Neural progenitor cell (in vitro differentiated cells): ENCODE measurements at regions not wholly inside any gene's neighbourhood (a gene's known extent, or its start where the extent isn't known, plus 50 kb on each side); places are given as distances from the start of the nearest gene placed in this dataset.

ENCODE experiments used
- DNase-seq: peaks from one replicate; pipeline ENCODE4 v3.0.0-alpha.2; 2016; ENCODE audit warnings: low spot score
- H2AFZ ChIP-seq: fragments of 200-600 bp; sonication (generic); replicated peaks from 2 replicates; pipeline ENCODE4 v1.6.1; 2016; ENCODE audit warnings: antibody characterized with exemption
- H3F3A ChIP-seq: fragments of 200-600 bp; sonication (generic); 2 replicates; pipeline ENCODE4 v1.6.1; 2016; ENCODE audit warnings: antibody characterized with exemption, low read depth
- H3K27ac ChIP-seq: fragments of 200-600 bp; sonication (generic); 2 replicates; pipeline ENCODE4 v1.5.1; 2016; ENCODE audit warnings: mild to moderate bottlenecking
- H3K27me3 ChIP-seq: fragments of 200-600 bp; sonication (generic); 2 replicates; pipeline ENCODE4 v1.6.1; 2016; ENCODE audit warnings: mild to moderate bottlenecking, moderate library complexity
- H3K36me3 ChIP-seq: fragments of 200-600 bp; sonication (generic); 2 replicates; pipeline ENCODE4 v1.5.1; 2016
- H3K4me1 ChIP-seq: fragments of 200-600 bp; sonication (generic); 2 replicates; pipeline ENCODE4 v1.6.1; 2016; ENCODE audit warnings: mixed run types
- H3K4me2 ChIP-seq: fragments of 200-600 bp; sonication (generic); 2 replicates; pipeline ENCODE4 v1.6.1; 2016
- H3K4me3 ChIP-seq: fragments of 200-600 bp; sonication (generic); 2 replicates; pipeline ENCODE4 v1.5.1; 2016
- H3K79me2 ChIP-seq: fragments of 200-600 bp; sonication (generic); 2 replicates; pipeline ENCODE4 v1.6.1; 2016; ENCODE audit warnings: low read depth
- H3K9ac ChIP-seq: fragments of 200-600 bp; sonication (generic); 2 replicates; pipeline ENCODE4 v1.6.1; 2016
- H3K9me3 ChIP-seq: fragments of 200-600 bp; sonication (generic); 2 replicates; pipeline ENCODE4 v1.5.1; 2016; ENCODE audit warnings: low read depth
- H4K20me1 ChIP-seq: fragments of 200-600 bp; sonication (generic); 2 replicates; pipeline ENCODE4 v1.6.1; 2016; ENCODE audit warnings: low read depth
- H3K27ac Mint-ChIP-seq: 3 replicates; pipeline ENCODE4 v1.8.0; 2021; ENCODE audit warnings: mixed read lengths
- H3K27me3 Mint-ChIP-seq: 2 replicates; pipeline ENCODE4 v1.8.0; 2022; ENCODE audit warnings: low read depth, mild to moderate bottlenecking, inconsistent platforms, moderate library complexity, mixed read lengths; ENCODE audit not compliant: insufficient read depth
- H3K36me3 Mint-ChIP-seq: 3 replicates; pipeline ENCODE4 v1.8.0; 2021; ENCODE audit warnings: mixed read lengths
- H3K4me1 Mint-ChIP-seq: 3 replicates; pipeline ENCODE4 v1.8.0; 2021; ENCODE audit warnings: mixed read lengths
- H3K4me3 Mint-ChIP-seq: 3 replicates; pipeline ENCODE4 v1.8.0; 2021; ENCODE audit warnings: mild to moderate bottlenecking, moderate library complexity, mixed read lengths
- H3K9me3 Mint-ChIP-seq: 3 replicates; pipeline ENCODE4 v1.8.0; 2020; ENCODE audit warnings: mixed read lengths
- EZH2 ChIP-seq: fragments of 200-600 bp; sonication (generic); IDR thresholded peaks from 2 replicates; pipeline ENCODE4 v1.6.1; 2017; ENCODE audit warnings: antibody characterized with exemption, mild to moderate bottlenecking, moderate library complexity
- EZH2phosphoT487 ChIP-seq: fragments of 200-600 bp; sonication (generic); IDR thresholded peaks from 2 replicates; pipeline ENCODE4 v1.6.1; 2017; ENCODE audit warnings: antibody characterized with exemption
- TF ChIP-seq, protein P1 (sequence below): fragments of 200-600 bp; sonication (generic); IDR thresholded peaks from 2 replicates; pipeline ENCODE4 v1.5.1; 2017; ENCODE audit warnings: antibody characterized with exemption, mild to moderate bottlenecking

- H3K27ac ChIP-seq, result no peak overlapping the region
- no peaks in the 10 kb centered on the region for H3K79me2 ChIP-seq
- peak overlapping the region; percentile 8 for H2AFZ ChIP-seq
- H4K20me1 ChIP-seq, result no peaks in the 10 kb centered on the region
- Mint-ChIP-seq H3K27me3 (no peaks in the 10 kb centered on the region), H3K4me1 (no peaks in the 10 kb centered on the region), H3K36me3 (no peaks in the 10 kb centered on the region), H3K9me3 (no peaks in the 10 kb centered on the region), H3K27ac (no peak overlapping the region), H3K4me3 (no peak overlapping the region)
- H3K4me1 ChIP-seq, result no peaks in the 10 kb centered on the region
- H3F3A ChIP-seq, result no peaks in the 10 kb centered on the region
- no peaks in the 10 kb centered on the region for H3K36me3 ChIP-seq
- H3K4me2 ChIP-seq, result no peak overlapping the region
- TF ChIP-seq, protein P1, sequence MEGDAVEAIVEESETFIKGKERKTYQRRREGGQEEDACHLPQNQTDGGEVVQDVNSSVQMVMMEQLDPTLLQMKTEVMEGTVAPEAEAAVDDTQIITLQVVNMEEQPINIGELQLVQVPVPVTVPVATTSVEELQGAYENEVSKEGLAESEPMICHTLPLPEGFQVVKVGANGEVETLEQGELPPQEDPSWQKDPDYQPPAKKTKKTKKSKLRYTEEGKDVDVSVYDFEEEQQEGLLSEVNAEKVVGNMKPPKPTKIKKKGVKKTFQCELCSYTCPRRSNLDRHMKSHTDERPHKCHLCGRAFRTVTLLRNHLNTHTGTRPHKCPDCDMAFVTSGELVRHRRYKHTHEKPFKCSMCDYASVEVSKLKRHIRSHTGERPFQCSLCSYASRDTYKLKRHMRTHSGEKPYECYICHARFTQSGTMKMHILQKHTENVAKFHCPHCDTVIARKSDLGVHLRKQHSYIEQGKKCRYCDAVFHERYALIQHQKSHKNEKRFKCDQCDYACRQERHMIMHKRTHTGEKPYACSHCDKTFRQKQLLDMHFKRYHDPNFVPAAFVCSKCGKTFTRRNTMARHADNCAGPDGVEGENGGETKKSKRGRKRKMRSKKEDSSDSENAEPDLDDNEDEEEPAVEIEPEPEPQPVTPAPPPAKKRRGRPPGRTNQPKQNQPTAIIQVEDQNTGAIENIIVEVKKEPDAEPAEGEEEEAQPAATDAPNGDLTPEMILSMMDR, result no peak
- no peak for DNase-seq
- H3K4me3 ChIP-seq, result no peak overlapping the region
- H3K9ac ChIP-seq, result no peak overlapping the region
- H3K27me3 ChIP-seq, result no peaks in the 10 kb centered on the region
- no peaks in the 10 kb centered on the region for H3K9me3 ChIP-seq
These were observed 443.4 kb upstream of the NCAM2 start for GRCh38 chr21:20554785-20555184.

GRCh38 chr21:20570824-20571232 is 427.4 kb upstream of the NCAM2 start:
- Mint-ChIP-seq H3K4me1 (no peaks in the 10 kb centered on the region), H3K27me3 (no peaks in the 10 kb centered on the region), H3K27ac (no peak overlapping the region), H3K4me3 (no peak overlapping the region), H3K9me3 (no peaks in the 10 kb centered on the region), H3K36me3 (no peaks in the 10 kb centered on the region)
- Histone ChIP-seq H2AFZ (no peak overlapping the region), H3K4me3 (no peak overlapping the region), H3K9ac (no peak overlapping the region), H3K36me3 (no peaks in the 10 kb centered on the region), H3K4me2 (no peak overlapping the region), H3K9me3 (no peaks in the 10 kb centered on the region), H3K27ac (no peak overlapping the region), H3F3A (no peaks in the 10 kb centered on the region), H3K27me3 (no peaks in the 10 kb centered on the region), H3K4me1 (no peaks in the 10 kb centered on the region), H3K79me2 (no peaks in the 10 kb centered on the region), H4K20me1 (no peaks in the 10 kb centered on the region)
- TF ChIP-seq EZH2phosphoT487, result no peak
- TF ChIP-seq, protein P1, result peak; percentile 53
- DNase-seq, result peak; percentile 78

- Histone ChIP-seq H3K27me3 (no peaks in the 10 kb centered on the region), H2AFZ (no peak overlapping the region), H3K36me3 (no peaks in the 10 kb centered on the region), H3K9ac (no peak overlapping the region), H3K27ac (no peak overlapping the region), H3K4me1 (no peaks in the 10 kb centered on the region), H3F3A (no peaks in the 10 kb centered on the region), H3K79me2 (no peaks in the 10 kb centered on the region), H3K4me2 (no peak overlapping the region), H3K4me3 (no peak overlapping the region), H4K20me1 (no peaks in the 10 kb centered on the region), H3K9me3 (no peaks in the 10 kb centered on the region)
- no peaks in the 10 kb centered on the region for H3K36me3 Mint-ChIP-seq
- H3K4me1 Mint-ChIP-seq, result no peaks in the 10 kb centered on the region
- no peak for DNase-seq
- no peaks in the 10 kb centered on the region for H3K27me3 Mint-ChIP-seq
- H3K4me3 Mint-ChIP-seq, result no peak overlapping the region
- no peak overlapping the region for H3K27ac Mint-ChIP-seq
- H3K9me3 Mint-ChIP-seq, result no peaks in the 10 kb centered on the region
- no peak for TF ChIP-seq EZH2phosphoT487
- TF ChIP-seq, protein P1, result no peak
- TF ChIP-seq EZH2, result no peak
These were observed 425.6 kb upstream of the NCAM2 start for GRCh38 chr21:20572582-20572981.

GRCh38 chr21:20581361-20581760 is 416.8 kb upstream of the NCAM2 start:
- H3K27ac Mint-ChIP-seq, result no peak overlapping the region
- no peaks in the 10 kb centered on the region for H3K9me3 ChIP-seq
- no peaks in the 10 kb centered on the region for H3K79me2 ChIP-seq
- no peak overlapping the region for H3K4me3 Mint-ChIP-seq
- H3K4me1 ChIP-seq, result no peaks in the 10 kb centered on the region
- no peaks in the 10 kb centered on the region for H3K36me3 ChIP-seq
- H3K4me1 Mint-ChIP-seq, result no peaks in the 10 kb centered on the region
- no peaks in the 10 kb centered on the region for H3K27me3 ChIP-seq
- no peak overlapping the region for H3K4me3 ChIP-seq
- no peak for DNase-seq
- no peaks in the 10 kb centered on the region for H3K27me3 Mint-ChIP-seq
- H3K9ac ChIP-seq, result no peak overlapping the region
- H3K9me3 Mint-ChIP-seq, result no peaks in the 10 kb centered on the region
- H3K27ac ChIP-seq, result no peak overlapping the region
- H3F3A ChIP-seq, result no peaks in the 10 kb centered on the region
- no peak overlapping the region for H3K4me2 ChIP-seq
- TF ChIP-seq, protein P1, result no peak
- TF ChIP-seq EZH2 (no peak), EZH2phosphoT487 (no peak)
- no peaks in the 10 kb centered on the region for H3K36me3 Mint-ChIP-seq
- H2AFZ ChIP-seq, result no peak overlapping the region
- no peaks in the 10 kb centered on the region for H4K20me1 ChIP-seq
